HG02623 (cell line): ENCODE measurements at regions not wholly inside any gene's neighbourhood (a gene's known extent, or its start where the extent isn't known, plus 50 kb on each side); places are given as distances from the start of the nearest gene placed in this dataset.

Source experiments
- ATAC-seq: cut with Tn5 transposase; IDR thresholded peaks from one replicate; pipeline ENCODE4 v1.9.1; 2021; ENCODE audit warnings: moderate library complexity; ENCODE audit not compliant: unreplicated experiment

GRCh38 chr14:25551674-25552073, 501.7 kb upstream of the STXBP6 start:
- no peak for ATAC-seq

- ATAC-seq = no peak
Observed at GRCh38 chr14:25546826-25547225, 496.9 kb upstream of the STXBP6 start.

- ATAC-seq = peak; percentile 55
Observed at GRCh38 chr14:25537846-25538455, 488.0 kb upstream of the STXBP6 start.

GRCh38 chr14:25526290-25526689, 476.3 kb upstream of the STXBP6 start:
- no peak for ATAC-seq

DNA sequence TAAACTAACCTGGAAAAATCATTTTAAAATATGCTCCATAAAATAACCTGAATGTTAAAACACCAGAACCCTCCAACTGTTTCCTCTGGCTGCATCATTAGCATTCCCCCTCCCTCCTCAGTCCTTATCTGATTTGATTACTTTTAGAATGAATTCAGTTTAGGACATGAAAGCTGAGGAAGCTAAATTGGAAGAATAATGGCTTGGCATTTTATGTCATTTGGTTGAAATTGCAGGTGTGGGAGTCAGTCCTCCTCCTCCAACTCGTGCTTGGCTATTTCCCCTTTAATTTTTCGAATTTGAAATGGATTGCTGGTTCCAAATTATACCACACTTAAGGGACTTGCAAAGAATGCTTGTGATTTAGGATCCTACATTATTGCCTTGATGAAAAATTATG, 473.0 kb upstream of the STXBP6 start:
- ATAC-seq = no peak

GRCh38 chr14:25522116-25522515, 472.2 kb upstream of the STXBP6 start:
- ATAC-seq = no peak

DNA sequence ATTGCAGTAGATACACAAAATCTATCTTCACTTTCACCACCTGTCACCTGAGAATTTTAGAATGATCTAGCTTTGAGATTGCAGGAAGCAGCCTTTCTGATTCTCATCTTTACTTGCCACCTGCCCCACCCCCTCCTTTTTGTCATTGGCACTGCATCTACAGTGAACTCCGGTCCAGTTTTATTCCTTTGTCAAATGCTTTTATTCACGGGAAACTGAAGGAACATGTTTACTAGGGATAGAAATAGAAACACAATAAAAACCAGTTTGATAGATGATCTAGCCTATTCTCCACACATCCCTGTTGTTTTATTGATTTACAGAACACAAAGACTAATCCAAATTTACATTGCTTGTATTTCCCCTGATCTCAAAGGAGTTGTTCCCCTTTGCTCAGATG, 471.7 kb upstream of the STXBP6 start:
- ATAC-seq = no peak

DNA sequence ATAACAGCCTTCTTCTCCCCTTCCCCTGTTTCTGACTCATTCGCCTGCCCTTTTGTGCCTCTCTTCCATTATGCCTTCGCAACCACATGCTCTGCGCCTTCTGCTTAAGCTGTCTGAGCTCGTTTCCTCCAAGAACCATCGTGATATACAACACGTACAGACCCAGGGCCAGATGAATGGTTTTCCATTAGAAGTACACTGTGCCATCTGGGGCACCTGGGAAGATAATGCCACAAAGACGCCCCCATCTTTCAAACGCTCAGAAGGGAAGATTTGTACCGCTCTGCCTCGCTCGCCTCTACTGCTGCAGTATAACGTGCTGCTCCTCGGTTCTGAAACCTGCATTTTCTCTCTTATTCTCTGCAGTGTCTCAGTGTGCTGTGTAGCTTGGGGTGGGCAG, 470.9 kb upstream of the STXBP6 start:
- ATAC-seq = no peak

DNA sequence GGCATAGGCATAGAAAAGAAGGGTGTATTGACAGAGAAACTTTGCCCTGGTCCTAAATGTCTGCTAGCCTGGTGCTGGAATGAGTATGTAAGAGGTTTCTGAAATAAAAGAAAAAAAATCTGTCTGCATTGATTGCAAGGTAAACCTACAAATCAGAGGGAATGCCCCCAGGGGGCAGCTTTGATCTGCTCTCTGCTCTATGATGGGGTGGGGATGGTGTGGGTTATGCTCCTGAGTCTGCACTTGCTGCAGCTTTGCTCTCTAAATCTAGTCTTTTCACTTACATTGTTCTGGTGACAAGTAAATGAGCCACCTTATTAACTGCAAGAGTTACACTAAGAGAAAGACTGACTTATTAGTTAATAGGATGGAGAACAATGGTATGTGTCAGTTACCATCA, 468.4 kb upstream of the STXBP6 start:
- no peak for ATAC-seq

DNA sequence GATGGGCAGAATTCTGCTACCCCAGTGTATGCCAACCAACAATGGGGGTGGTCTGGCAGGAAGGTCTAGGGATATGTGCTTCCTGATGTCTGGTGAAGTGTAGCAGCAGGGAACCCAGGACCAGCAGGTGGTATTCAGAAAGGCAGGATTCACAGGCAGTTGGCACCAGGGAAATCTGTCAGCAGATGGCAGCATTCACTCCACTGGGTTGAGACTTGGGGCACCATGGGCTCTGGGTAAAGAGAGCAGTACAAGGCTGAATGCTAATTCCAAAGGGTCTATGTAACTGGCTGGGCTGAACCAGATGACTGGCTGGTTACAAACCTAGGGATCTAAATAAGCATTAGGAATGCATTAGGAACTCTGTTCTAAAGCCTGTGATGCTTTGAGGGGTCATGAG, 466.9 kb upstream of the STXBP6 start:
- no peak for ATAC-seq

GRCh38 chr14:25508845-25509244, 458.9 kb upstream of the STXBP6 start:
- ATAC-seq = no peak

GRCh38 chr14:25501749-25502148, 451.8 kb upstream of the STXBP6 start:
- no peak for ATAC-seq

DNA sequence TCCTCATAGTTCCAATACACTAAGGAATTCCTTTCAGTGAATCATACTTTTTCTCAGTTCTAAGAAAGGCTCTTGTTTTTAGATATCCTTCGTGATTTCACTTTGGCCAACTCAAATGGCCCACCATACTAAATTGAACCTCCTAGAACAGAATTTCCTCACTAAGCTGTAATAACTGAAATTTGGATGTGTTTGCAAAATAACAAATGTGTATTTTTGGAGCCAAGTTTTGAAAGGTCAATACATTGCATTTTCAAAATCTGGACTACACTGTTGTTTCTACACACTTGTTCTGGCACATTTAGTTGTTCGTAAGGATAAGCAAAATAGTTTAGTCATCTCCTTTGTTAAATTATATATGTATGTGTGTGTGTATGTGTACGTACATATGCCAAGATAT, 439.0 kb upstream of the STXBP6 start:
- no peak for ATAC-seq

DNA sequence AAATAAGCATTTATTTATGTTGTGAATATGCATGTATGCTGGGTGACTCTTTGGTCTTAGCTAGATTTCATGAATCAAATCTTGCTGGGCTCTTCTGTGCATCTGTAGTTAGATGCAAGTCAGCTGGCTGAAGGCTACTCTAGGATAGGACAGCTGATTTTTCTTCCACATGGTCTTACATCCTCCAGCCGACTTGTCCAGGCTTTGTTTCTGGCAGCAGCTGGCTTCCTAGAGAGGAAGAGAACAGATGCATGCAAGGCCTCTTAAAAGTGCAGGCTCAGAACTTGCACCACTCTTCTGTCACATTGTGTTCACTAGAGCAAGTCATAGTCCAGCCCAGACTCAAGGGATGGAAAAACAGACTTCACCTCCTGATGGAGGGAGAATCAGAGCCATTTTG, 435.4 kb upstream of the STXBP6 start:
- no peak for ATAC-seq

DNA sequence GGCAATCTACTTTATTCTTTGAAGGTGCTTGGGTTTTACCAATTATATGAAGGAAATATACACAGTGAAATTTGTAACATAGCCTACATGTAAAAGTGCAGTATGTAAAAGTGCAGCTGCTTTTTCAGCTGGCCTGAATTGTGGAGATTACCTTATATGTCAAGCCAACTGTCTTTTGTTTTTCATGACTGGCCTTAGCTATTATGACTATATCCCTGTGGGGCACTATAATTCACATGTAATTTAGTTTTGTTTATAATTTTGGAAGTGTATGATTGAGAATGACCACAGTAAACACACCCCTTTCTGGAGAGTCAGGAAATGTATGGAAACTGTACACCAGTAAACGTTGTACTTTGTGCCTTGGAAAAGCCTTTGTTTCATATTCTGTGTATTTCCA, 435.0 kb upstream of the STXBP6 start:
- ATAC-seq = no peak

DNA sequence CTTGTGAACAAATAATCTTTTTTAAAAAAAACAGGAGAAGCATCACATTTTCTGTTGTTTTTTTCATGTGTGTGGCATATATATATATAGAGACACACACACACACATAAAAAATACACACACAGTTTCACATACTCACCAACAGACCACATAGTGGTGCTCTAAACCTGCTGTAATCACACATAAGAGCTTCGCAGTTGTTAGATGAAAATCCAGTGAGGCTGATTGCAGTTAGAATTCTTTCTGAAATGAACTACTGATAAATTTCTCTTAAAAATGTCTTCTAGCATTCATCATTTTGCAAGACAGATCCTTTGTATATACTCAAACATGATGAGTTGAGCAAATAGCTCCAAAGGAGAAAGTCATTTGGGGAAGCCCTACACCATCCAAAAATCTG, 434.3 kb upstream of the STXBP6 start:
- ATAC-seq = no peak

GRCh38 chr14:25477316-25478098, 427.6 kb upstream of the STXBP6 start:
- no peak for ATAC-seq

GRCh38 chr14:25472700-25473099, 422.8 kb upstream of the STXBP6 start:
- ATAC-seq = no peak

DNA sequence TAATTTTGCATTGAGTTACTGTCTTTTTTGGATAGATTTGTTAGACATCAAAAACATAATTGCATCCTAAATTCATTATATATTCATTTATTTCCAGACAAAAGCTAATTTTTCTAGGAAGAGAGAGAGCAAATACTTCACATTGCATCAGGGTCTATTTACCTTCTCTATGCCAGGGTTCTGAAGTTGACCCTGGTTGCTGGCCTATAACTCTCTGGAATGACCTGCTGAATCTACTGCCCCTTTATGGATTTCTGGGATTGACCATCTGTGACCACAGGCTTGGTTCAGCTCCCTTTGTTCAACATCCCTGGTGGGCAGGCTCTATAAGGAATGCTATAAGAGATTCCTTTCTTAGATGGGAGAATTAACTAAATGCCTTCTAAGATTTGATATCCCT, 414.8 kb upstream of the STXBP6 start:
- no peak for ATAC-seq

DNA sequence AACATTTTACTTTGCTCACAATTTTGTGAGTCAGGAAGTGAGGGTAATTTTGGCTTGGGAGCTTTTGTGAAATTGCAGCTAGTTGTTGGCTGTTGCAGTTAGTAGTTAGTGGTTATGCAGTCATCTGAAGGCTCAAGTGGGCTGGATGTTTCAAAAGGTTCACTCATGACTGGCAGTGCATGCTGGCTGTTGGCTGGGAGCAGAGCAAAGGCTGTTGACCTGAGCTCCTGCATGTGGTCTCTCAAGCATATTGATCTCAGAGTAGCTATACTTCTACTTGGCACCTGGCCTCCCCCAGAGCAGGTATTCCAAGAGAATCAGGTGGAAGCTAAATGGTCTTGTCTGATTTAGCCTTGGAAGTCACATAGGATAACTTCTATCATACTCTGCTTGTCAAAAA, 414.1 kb upstream of the STXBP6 start:
- no peak for ATAC-seq

- no peak for ATAC-seq
Observed at GRCh38 chr14:25463480-25463879, 413.5 kb upstream of the STXBP6 start.

- no peak for ATAC-seq
Observed at GRCh38 chr14:25461780-25462179, 411.8 kb upstream of the STXBP6 start.

- ATAC-seq = no peak
Observed at GRCh38 chr14:25444381-25444780, 394.4 kb upstream of the STXBP6 start.
